Neural progenitor cell (in vitro differentiated cells): ENCODE measurements at regions not wholly inside any gene's neighbourhood (a gene's known extent, or its start where the extent isn't known, plus 50 kb on each side); places are given as distances from the start of the nearest gene placed in this dataset.

Source experiments
- DNase-seq: peaks from one replicate; pipeline ENCODE4 v3.0.0-alpha.2; 2016; ENCODE audit warnings: low spot score
- H2AFZ ChIP-seq: fragments of 200-600 bp; sonication (generic); replicated peaks from 2 replicates; pipeline ENCODE4 v1.6.1; 2016; ENCODE audit warnings: antibody characterized with exemption
- H3F3A ChIP-seq: fragments of 200-600 bp; sonication (generic); 2 replicates; pipeline ENCODE4 v1.6.1; 2016; ENCODE audit warnings: antibody characterized with exemption, low read depth
- H3K27ac ChIP-seq: fragments of 200-600 bp; sonication (generic); 2 replicates; pipeline ENCODE4 v1.5.1; 2016; ENCODE audit warnings: mild to moderate bottlenecking
- H3K27me3 ChIP-seq: fragments of 200-600 bp; sonication (generic); 2 replicates; pipeline ENCODE4 v1.6.1; 2016; ENCODE audit warnings: mild to moderate bottlenecking, moderate library complexity
- H3K36me3 ChIP-seq: fragments of 200-600 bp; sonication (generic); 2 replicates; pipeline ENCODE4 v1.5.1; 2016
- H3K4me1 ChIP-seq: fragments of 200-600 bp; sonication (generic); 2 replicates; pipeline ENCODE4 v1.6.1; 2016; ENCODE audit warnings: mixed run types
- H3K4me2 ChIP-seq: fragments of 200-600 bp; sonication (generic); 2 replicates; pipeline ENCODE4 v1.6.1; 2016
- H3K4me3 ChIP-seq: fragments of 200-600 bp; sonication (generic); 2 replicates; pipeline ENCODE4 v1.5.1; 2016
- H3K79me2 ChIP-seq: fragments of 200-600 bp; sonication (generic); 2 replicates; pipeline ENCODE4 v1.6.1; 2016; ENCODE audit warnings: low read depth
- H3K9ac ChIP-seq: fragments of 200-600 bp; sonication (generic); 2 replicates; pipeline ENCODE4 v1.6.1; 2016
- H3K9me3 ChIP-seq: fragments of 200-600 bp; sonication (generic); 2 replicates; pipeline ENCODE4 v1.5.1; 2016; ENCODE audit warnings: low read depth
- H4K20me1 ChIP-seq: fragments of 200-600 bp; sonication (generic); 2 replicates; pipeline ENCODE4 v1.6.1; 2016; ENCODE audit warnings: low read depth
- H3K27ac Mint-ChIP-seq: 3 replicates; pipeline ENCODE4 v1.8.0; 2021; ENCODE audit warnings: mixed read lengths
- H3K27me3 Mint-ChIP-seq: 2 replicates; pipeline ENCODE4 v1.8.0; 2022; ENCODE audit warnings: low read depth, mild to moderate bottlenecking, inconsistent platforms, moderate library complexity, mixed read lengths; ENCODE audit not compliant: insufficient read depth
- H3K36me3 Mint-ChIP-seq: 3 replicates; pipeline ENCODE4 v1.8.0; 2021; ENCODE audit warnings: mixed read lengths
- H3K4me1 Mint-ChIP-seq: 3 replicates; pipeline ENCODE4 v1.8.0; 2021; ENCODE audit warnings: mixed read lengths
- H3K4me3 Mint-ChIP-seq: 3 replicates; pipeline ENCODE4 v1.8.0; 2021; ENCODE audit warnings: mild to moderate bottlenecking, moderate library complexity, mixed read lengths
- H3K9me3 Mint-ChIP-seq: 3 replicates; pipeline ENCODE4 v1.8.0; 2020; ENCODE audit warnings: mixed read lengths
- CTCF ChIP-seq: fragments of 200-600 bp; sonication (generic); IDR thresholded peaks from 2 replicates; pipeline ENCODE4 v1.5.1; 2017; ENCODE audit warnings: antibody characterized with exemption, mild to moderate bottlenecking
- EZH2 ChIP-seq: fragments of 200-600 bp; sonication (generic); IDR thresholded peaks from 2 replicates; pipeline ENCODE4 v1.6.1; 2017; ENCODE audit warnings: antibody characterized with exemption, mild to moderate bottlenecking, moderate library complexity
- EZH2phosphoT487 ChIP-seq: fragments of 200-600 bp; sonication (generic); IDR thresholded peaks from 2 replicates; pipeline ENCODE4 v1.6.1; 2017; ENCODE audit warnings: antibody characterized with exemption

- H3K4me3 Mint-ChIP-seq = no peak overlapping the region
Observed at GRCh38 chr22:48427731-48428211, 1399.9 kb downstream of the BRD1 start.

GRCh38 chr22:48426466-48427380 lies 1401.0 kb downstream of the BRD1 start:
- TF ChIP-seq EZH2 = no peak
- no peak for TF ChIP-seq CTCF
- TF ChIP-seq EZH2phosphoT487 = no peak
- Histone ChIP-seq H3K27me3 (no peaks in the 10 kb centered on the region), H3K4me3 (no peak overlapping the region), H3F3A (no peaks in the 10 kb centered on the region), H3K36me3 (no peaks in the 10 kb centered on the region), H4K20me1 (no peaks in the 10 kb centered on the region), H2AFZ (no peak overlapping the region), H3K27ac (no peak overlapping the region), H3K4me1 (peaks cover 9% of the 10 kb centered on the region), H3K79me2 (no peaks in the 10 kb centered on the region), H3K4me2 (peak overlapping the region; percentile 13), H3K9ac (no peak overlapping the region), H3K9me3 (no peaks in the 10 kb centered on the region)
- H3K4me1 Mint-ChIP-seq = peaks cover 31% of the 10 kb centered on the region
- peaks cover 17% of the 10 kb centered on the region for H3K27me3 Mint-ChIP-seq
- peak overlapping the region; percentile 41 for H3K4me3 Mint-ChIP-seq
- H3K36me3 Mint-ChIP-seq = no peaks in the 10 kb centered on the region
- no peaks in the 10 kb centered on the region for H3K9me3 Mint-ChIP-seq
- peak overlapping the region; percentile 42 for H3K27ac Mint-ChIP-seq
- peak; percentile 27 for DNase-seq

More at GRCh38 chr22:48427731-48428211, 1399.9 kb downstream of the BRD1 start:
- Histone ChIP-seq H3K4me2 (no peak overlapping the region), H3K79me2 (no peaks in the 10 kb centered on the region), H3K27ac (no peak overlapping the region), H3K27me3 (no peaks in the 10 kb centered on the region), H3K4me3 (no peak overlapping the region), H3K4me1 (peaks cover 9% of the 10 kb centered on the region), H4K20me1 (no peaks in the 10 kb centered on the region), H3F3A (no peaks in the 10 kb centered on the region), H3K9ac (no peak overlapping the region), H3K36me3 (no peaks in the 10 kb centered on the region), H2AFZ (no peak overlapping the region), H3K9me3 (no peaks in the 10 kb centered on the region)
- Mint-ChIP-seq H3K27me3 (peaks cover 21% of the 10 kb centered on the region), H3K36me3 (no peaks in the 10 kb centered on the region), H3K4me1 (peaks cover 29% of the 10 kb centered on the region), H3K27ac (no peak overlapping the region), H3K9me3 (no peaks in the 10 kb centered on the region)
- TF ChIP-seq CTCF (no peak), EZH2 (no peak), EZH2phosphoT487 (no peak)
- no peak for DNase-seq

GRCh38 chr22:48425641-48426040 lies 1402.0 kb downstream of the BRD1 start:
- Histone ChIP-seq H3K4me3 (no peak overlapping the region), H3K4me1 (peaks cover 9% of the 10 kb centered on the region), H3K9ac (no peak overlapping the region), H3F3A (no peaks in the 10 kb centered on the region), H2AFZ (no peak overlapping the region), H4K20me1 (no peaks in the 10 kb centered on the region), H3K4me2 (no peak overlapping the region), H3K79me2 (no peaks in the 10 kb centered on the region), H3K27me3 (no peaks in the 10 kb centered on the region), H3K36me3 (no peaks in the 10 kb centered on the region), H3K9me3 (no peaks in the 10 kb centered on the region), H3K27ac (no peak overlapping the region)
- DNase-seq = no peak
- Mint-ChIP-seq H3K4me3 (no peak overlapping the region), H3K9me3 (no peaks in the 10 kb centered on the region), H3K27me3 (peaks cover 20% of the 10 kb centered on the region), H3K27ac (no peak overlapping the region), H3K36me3 (no peaks in the 10 kb centered on the region), H3K4me1 (peaks cover 31% of the 10 kb centered on the region)
- TF ChIP-seq EZH2 (no peak), CTCF (no peak), EZH2phosphoT487 (no peak)
